GM23338 (cell line): ENCODE measurements at regions not wholly inside any gene's neighbourhood (a gene's known extent, or its start where the extent isn't known, plus 50 kb on each side); places are given as distances from the start of the nearest gene placed in this dataset.

Experiments
- ATAC-seq: fragments of 200-7000 bp; cut with Tn5 transposase; 3 replicates; pipeline ENCODE4 v1.9.1; 2020
- DNase-seq: peaks from one replicate; pipeline ENCODE4 v3.0.0-alpha.2; 2015; ENCODE audit warnings: low spot score
- H2AFZ ChIP-seq: fragments of 200-600 bp; sonication (generic); 2 replicates; pipeline ENCODE4 v1.8.0; 2016; ENCODE audit warnings: antibody characterized with exemption, mild to moderate bottlenecking, moderate library complexity
- H3F3A ChIP-seq: fragments of 200-600 bp; sonication (generic); replicated peaks from 2 replicates; pipeline ENCODE4 v1.8.0; 2017; ENCODE audit warnings: antibody characterized with exemption, mixed run types, low read depth
- H3K27ac ChIP-seq: fragments of 200-600 bp; sonication (generic); 2 replicates; pipeline ENCODE4 v1.6.1; 2016; ENCODE audit warnings: low read depth
- H3K27me3 ChIP-seq: fragments of 200-600 bp; sonication (generic); 2 replicates; pipeline ENCODE4 v1.8.0; 2016; ENCODE audit warnings: mild to moderate bottlenecking, mixed run types, moderate library complexity; ENCODE audit not compliant: insufficient read depth
- H3K36me3 ChIP-seq: fragments of 200-600 bp; sonication (generic); 2 replicates; pipeline ENCODE4 v1.8.0; 2016; ENCODE audit warnings: mild to moderate bottlenecking; ENCODE audit not compliant: insufficient read depth
- H3K4me1 ChIP-seq: fragments of 200-600 bp; sonication (generic); 2 replicates; pipeline ENCODE4 v1.8.0; 2016; ENCODE audit warnings: mild to moderate bottlenecking, moderate library complexity; ENCODE audit not compliant: insufficient read depth
- H3K4me2 ChIP-seq: fragments of 200-600 bp; sonication (generic); 2 replicates; pipeline ENCODE4 v1.7.1; 2017; ENCODE audit warnings: mixed run types
- H3K4me3 ChIP-seq: fragments of 200-600 bp; sonication (generic); 2 replicates; pipeline ENCODE4 v1.6.1; 2016; ENCODE audit warnings: mixed run types
- H3K79me2 ChIP-seq: fragments of 200-600 bp; sonication (generic); replicated peaks from 2 replicates; pipeline ENCODE4 v1.8.0; 2017; ENCODE audit warnings: mild to moderate bottlenecking; ENCODE audit not compliant: insufficient read depth
- H3K9me2 ChIP-seq: fragments of 200-600 bp; sonication (generic); 2 replicates; pipeline ENCODE4 v1.8.0; 2017; ENCODE audit not compliant: insufficient read depth
- H4K20me1 ChIP-seq: fragments of 200-600 bp; sonication (generic); replicated peaks from 2 replicates; pipeline ENCODE4 v1.8.0; 2017; ENCODE audit warnings: mild to moderate bottlenecking; ENCODE audit not compliant: insufficient read depth
- H3K27ac Mint-ChIP-seq: 2 replicates; pipeline ENCODE4 v1.8.0; 2020; ENCODE audit warnings: inconsistent platforms, mild to moderate bottlenecking, moderate library complexity, mixed read lengths
- H3K27me3 Mint-ChIP-seq: 3 replicates; pipeline ENCODE4 v1.8.0; 2022; ENCODE audit warnings: low read depth, mild to moderate bottlenecking, moderate library complexity, mixed read lengths, inconsistent platforms; ENCODE audit not compliant: insufficient read depth, poor library complexity
- H3K36me3 Mint-ChIP-seq: 3 replicates; pipeline ENCODE4 v1.8.0; 2021; ENCODE audit warnings: low read depth, mild to moderate bottlenecking, inconsistent platforms, moderate library complexity, mixed read lengths
- H3K4me1 Mint-ChIP-seq: 3 replicates; pipeline ENCODE4 v1.8.0; 2020; ENCODE audit warnings: mild to moderate bottlenecking, inconsistent platforms, mixed read lengths
- H3K4me3 Mint-ChIP-seq: 3 replicates; pipeline ENCODE4 v1.8.0; 2021; ENCODE audit warnings: moderate library complexity, mild to moderate bottlenecking, inconsistent platforms, mixed read lengths
- H3K9me3 Mint-ChIP-seq: 3 replicates; pipeline ENCODE4 v1.8.0; 2020; ENCODE audit warnings: moderate library complexity, mild to moderate bottlenecking, inconsistent platforms, mixed read lengths
- CTCF ChIP-seq, 2 experiments: fragments of 200-600 bp in 1 of 2; sonication (generic) in 1 of 2; conservative IDR thresholded peaks; 2 replicates each; pipeline versions ENCODE4 v1.5.1 to v1.6.1; 2016 to 2017; ENCODE audit warnings: antibody characterized with exemption in 2 of 2, low read depth in 2 of 2, mild to moderate bottlenecking in 2 of 2, moderate library complexity in 1 of 2
- EZH2 ChIP-seq: fragments of 200-600 bp; sonication (generic); IDR thresholded peaks from one replicate; pipeline ENCODE4 v1.8.0; 2017; ENCODE audit warnings: antibody characterized with exemption, mild to moderate bottlenecking, low read depth; ENCODE audit not compliant: unreplicated experiment
- EZH2phosphoT487 ChIP-seq: fragments of 200-600 bp; sonication (generic); IDR thresholded peaks from one replicate; pipeline ENCODE4 v1.8.1; 2018; ENCODE audit warnings: antibody characterized with exemption; ENCODE audit not compliant: unreplicated experiment
- JUNB ChIP-seq: IDR thresholded peaks from one replicate; pipeline ENCODE4 v1.6.1; 2016; ENCODE audit warnings: antibody characterized with exemption; ENCODE audit not compliant: unreplicated experiment
- POLR2AphosphoS5 ChIP-seq: IDR thresholded peaks from 2 replicates; pipeline ENCODE4 v1.6.1; 2016; ENCODE audit warnings: antibody characterized with exemption, low read depth
- STAT1 ChIP-seq: IDR thresholded peaks from one replicate; pipeline ENCODE4 v1.6.1; 2016; ENCODE audit warnings: antibody characterized with exemption; ENCODE audit not compliant: unreplicated experiment
- ZNF114 ChIP-seq: fragments of 250-450 bp; sonication (Bioruptor Pico); IDR thresholded peaks from 2 replicates; pipeline ENCODE4 v1.5.0; 2020; ENCODE audit warnings: mild to moderate bottlenecking, moderate library complexity
- ZNF331 ChIP-seq: fragments of 250-450 bp; sonication (Bioruptor Pico); IDR thresholded peaks from 2 replicates; pipeline ENCODE4 v1.5.0; 2020; ENCODE audit warnings: low read depth, mild to moderate bottlenecking, moderate library complexity
- TF ChIP-seq, protein P1 (sequence below): IDR thresholded peaks from one replicate; pipeline ENCODE4 v1.6.1; 2018; ENCODE audit warnings: antibody characterized with exemption; ENCODE audit not compliant: unreplicated experiment
- TF ChIP-seq, protein P2 (sequence below): fragments of 250-450 bp; sonication (Bioruptor Pico); IDR thresholded peaks from 2 replicates; pipeline ENCODE4 v1.5.0; 2020; ENCODE audit warnings: mild to moderate bottlenecking, moderate library complexity

DNA sequence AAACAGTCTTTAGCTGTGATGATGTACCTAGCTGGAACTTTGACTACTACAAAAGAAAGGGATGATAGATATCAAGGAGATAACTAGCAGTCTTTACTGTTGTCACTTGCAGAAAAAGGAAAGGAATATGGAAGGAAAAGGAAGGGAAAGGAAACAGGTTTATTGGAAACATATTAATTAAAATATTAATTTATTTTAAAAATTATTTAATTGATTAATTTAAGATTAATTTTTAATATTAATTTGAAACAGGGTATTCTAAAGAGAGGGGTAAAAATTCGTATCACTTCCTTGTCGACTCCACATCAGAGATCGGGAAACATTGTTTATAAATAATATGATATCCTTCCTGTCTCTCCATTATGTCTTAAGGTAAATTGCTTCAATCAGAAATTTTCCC is 186.5 kb upstream of the IL15 start:
- Histone ChIP-seq H3K27ac (no peak overlapping the region), H3K36me3 (no peaks in the 10 kb centered on the region), H3K9me2 (no peaks in the 10 kb centered on the region), H3K4me2 (no peak overlapping the region), H3K27me3 (no peaks in the 10 kb centered on the region), H3K79me2 (no peaks in the 10 kb centered on the region), H3K4me1 (no peaks in the 10 kb centered on the region), H4K20me1 (no peaks in the 10 kb centered on the region), H3F3A (no peaks in the 10 kb centered on the region), H3K4me3 (no peak overlapping the region), H2AFZ (no peak overlapping the region)
- no peak overlapping the region for H3K4me3 Mint-ChIP-seq
- H3K4me1 Mint-ChIP-seq: peaks cover 7% of the 10 kb centered on the region; the same call in 2 of the 3 replicates
- ATAC-seq (no peak), DNase-seq (no peak)
- H3K27ac Mint-ChIP-seq: no peak overlapping the region
- H3K9me3 Mint-ChIP-seq: no peaks in the 10 kb centered on the region
- H3K36me3 Mint-ChIP-seq: no peaks in the 10 kb centered on the region
- H3K27me3 Mint-ChIP-seq: peaks cover 2% of the 10 kb centered on the region
- TF ChIP-seq CTCF (conservative IDR thresholded peaks at IDR 0.05; ENCODE audit: low read depth in 2 of 2) (no peak), POLR2AphosphoS5 (no peak), EZH2phosphoT487 (no peak), EZH2 (no peak), ZNF331 (CRISPR knock-in tag) (no peak), ZNF114 (CRISPR knock-in tag) (no peak), JUNB (no peak), STAT1 (no peak)
- TF ChIP-seq, protein P1, sequence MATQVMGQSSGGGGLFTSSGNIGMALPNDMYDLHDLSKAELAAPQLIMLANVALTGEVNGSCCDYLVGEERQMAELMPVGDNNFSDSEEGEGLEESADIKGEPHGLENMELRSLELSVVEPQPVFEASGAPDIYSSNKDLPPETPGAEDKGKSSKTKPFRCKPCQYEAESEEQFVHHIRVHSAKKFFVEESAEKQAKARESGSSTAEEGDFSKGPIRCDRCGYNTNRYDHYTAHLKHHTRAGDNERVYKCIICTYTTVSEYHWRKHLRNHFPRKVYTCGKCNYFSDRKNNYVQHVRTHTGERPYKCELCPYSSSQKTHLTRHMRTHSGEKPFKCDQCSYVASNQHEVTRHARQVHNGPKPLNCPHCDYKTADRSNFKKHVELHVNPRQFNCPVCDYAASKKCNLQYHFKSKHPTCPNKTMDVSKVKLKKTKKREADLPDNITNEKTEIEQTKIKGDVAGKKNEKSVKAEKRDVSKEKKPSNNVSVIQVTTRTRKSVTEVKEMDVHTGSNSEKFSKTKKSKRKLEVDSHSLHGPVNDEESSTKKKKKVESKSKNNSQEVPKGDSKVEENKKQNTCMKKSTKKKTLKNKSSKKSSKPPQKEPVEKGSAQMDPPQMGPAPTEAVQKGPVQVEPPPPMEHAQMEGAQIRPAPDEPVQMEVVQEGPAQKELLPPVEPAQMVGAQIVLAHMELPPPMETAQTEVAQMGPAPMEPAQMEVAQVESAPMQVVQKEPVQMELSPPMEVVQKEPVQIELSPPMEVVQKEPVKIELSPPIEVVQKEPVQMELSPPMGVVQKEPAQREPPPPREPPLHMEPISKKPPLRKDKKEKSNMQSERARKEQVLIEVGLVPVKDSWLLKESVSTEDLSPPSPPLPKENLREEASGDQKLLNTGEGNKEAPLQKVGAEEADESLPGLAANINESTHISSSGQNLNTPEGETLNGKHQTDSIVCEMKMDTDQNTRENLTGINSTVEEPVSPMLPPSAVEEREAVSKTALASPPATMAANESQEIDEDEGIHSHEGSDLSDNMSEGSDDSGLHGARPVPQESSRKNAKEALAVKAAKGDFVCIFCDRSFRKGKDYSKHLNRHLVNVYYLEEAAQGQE: no peak
- TF ChIP-seq, protein P2, sequence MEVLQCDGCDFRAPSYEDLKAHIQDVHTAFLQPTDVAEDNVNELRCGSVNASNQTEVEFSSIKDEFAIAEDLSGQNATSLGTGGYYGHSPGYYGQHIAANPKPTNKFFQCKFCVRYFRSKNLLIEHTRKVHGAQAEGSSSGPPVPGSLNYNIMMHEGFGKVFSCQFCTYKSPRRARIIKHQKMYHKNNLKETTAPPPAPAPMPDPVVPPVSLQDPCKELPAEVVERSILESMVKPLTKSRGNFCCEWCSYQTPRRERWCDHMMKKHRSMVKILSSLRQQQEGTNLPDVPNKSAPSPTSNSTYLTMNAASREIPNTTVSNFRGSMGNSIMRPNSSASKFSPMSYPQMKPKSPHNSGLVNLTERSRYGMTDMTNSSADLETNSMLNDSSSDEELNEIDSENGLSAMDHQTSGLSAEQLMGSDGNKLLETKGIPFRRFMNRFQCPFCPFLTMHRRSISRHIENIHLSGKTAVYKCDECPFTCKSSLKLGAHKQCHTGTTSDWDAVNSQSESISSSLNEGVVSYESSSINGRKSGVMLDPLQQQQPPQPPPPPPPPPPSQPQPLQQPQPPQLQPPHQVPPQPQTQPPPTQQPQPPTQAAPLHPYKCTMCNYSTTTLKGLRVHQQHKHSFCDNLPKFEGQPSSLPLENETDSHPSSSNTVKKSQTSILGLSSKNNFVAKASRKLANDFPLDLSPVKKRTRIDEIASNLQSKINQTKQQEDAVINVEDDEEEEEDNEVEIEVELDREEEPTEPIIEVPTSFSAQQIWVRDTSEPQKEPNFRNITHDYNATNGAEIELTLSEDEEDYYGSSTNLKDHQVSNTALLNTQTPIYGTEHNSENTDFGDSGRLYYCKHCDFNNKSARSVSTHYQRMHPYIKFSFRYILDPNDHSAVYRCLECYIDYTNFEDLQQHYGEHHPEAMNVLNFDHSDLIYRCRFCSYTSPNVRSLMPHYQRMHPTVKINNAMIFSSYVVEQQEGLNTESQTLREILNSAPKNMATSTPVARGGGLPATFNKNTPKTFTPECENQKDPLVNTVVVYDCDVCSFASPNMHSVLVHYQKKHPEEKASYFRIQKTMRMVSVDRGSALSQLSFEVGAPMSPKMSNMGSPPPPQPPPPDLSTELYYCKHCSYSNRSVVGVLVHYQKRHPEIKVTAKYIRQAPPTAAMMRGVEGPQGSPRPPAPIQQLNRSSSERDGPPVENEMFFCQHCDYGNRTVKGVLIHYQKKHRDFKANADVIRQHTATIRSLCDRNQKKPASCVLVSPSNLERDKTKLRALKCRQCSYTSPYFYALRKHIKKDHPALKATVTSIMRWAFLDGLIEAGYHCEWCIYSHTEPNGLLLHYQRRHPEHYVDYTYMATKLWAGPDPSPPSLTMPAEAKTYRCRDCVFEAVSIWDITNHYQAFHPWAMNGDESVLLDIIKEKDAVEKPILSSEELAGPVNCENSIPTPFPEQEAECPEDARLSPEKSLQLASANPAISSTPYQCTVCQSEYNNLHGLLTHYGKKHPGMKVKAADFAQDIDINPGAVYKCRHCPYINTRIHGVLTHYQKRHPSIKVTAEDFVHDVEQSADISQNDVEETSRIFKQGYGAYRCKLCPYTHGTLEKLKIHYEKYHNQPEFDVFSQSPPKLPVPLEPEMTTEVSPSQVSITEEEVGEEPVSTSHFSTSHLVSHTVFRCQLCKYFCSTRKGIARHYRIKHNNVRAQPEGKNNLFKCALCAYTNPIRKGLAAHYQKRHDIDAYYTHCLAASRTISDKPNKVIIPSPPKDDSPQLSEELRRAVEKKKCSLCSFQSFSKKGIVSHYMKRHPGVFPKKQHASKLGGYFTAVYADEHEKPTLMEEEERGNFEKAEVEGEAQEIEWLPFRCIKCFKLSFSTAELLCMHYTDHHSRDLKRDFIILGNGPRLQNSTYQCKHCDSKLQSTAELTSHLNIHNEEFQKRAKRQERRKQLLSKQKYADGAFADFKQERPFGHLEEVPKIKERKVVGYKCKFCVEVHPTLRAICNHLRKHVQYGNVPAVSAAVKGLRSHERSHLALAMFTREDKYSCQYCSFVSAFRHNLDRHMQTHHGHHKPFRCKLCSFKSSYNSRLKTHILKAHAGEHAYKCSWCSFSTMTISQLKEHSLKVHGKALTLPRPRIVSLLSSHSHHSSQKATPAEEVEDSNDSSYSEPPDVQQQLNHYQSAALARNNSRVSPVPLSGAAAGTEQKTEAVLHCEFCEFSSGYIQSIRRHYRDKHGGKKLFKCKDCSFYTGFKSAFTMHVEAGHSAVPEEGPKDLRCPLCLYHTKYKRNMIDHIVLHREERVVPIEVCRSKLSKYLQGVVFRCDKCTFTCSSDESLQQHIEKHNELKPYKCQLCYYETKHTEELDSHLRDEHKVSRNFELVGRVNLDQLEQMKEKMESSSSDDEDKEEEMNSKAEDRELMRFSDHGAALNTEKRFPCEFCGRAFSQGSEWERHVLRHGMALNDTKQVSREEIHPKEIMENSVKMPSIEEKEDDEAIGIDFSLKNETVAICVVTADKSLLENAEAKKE: no peak
